Upper lobe of left lung (tissue), 6 donors: ENCODE measurements at regions not wholly inside any gene's neighbourhood (a gene's known extent, or its start where the extent isn't known, plus 50 kb on each side); places are given as distances from the start of the nearest gene placed in this dataset.

Experiments
- ATAC-seq, 2 donors: fragments of 200-7000 bp; cut with Tn5 transposase; one replicate each; pipeline ENCODE4 v1.9.1; 2022; ENCODE audit warnings: mild to moderate bottlenecking in 2 of 2, moderate library complexity in 2 of 2; ENCODE audit not compliant: low FRiP score in 2 of 2
- DNase-seq, 2 donors: peaks; one replicate each; pipeline ENCODE4 v3.0.0-alpha.2; 2019 to 2020
- H3K27ac ChIP-seq, 4 donors: fragments of 200-600 bp; sonication (generic); one replicate each; pipeline ENCODE4 v1.5.1; 2016 to 2019
- H3K27me3 ChIP-seq, 4 donors: fragments of 200-600 bp; sonication (generic); one replicate each; pipeline ENCODE4 v1.5.1; 2017 to 2019
- H3K36me3 ChIP-seq, 4 donors: fragments of 200-600 bp; sonication (generic); one replicate each; pipeline ENCODE4 v1.5.1; 2016 to 2019
- H3K4me1 ChIP-seq, 4 donors: fragments of 200-600 bp; sonication (generic); one replicate each; pipeline ENCODE4 v1.5.1; 2018 to 2019
- H3K4me3 ChIP-seq, 4 donors: fragments of 200-600 bp; sonication (generic); one replicate each; pipeline ENCODE4 v1.5.1; 2017 to 2019; ENCODE audit warnings: mild to moderate bottlenecking in 2 of 4, moderate library complexity in 1 of 4
- H3K9me3 ChIP-seq, 4 donors: fragments of 200-600 bp; sonication (generic); one replicate each; pipeline ENCODE4 v1.5.1; 2018 to 2019
- EP300 ChIP-seq, 4 donors: sonication (generic); formaldehyde crosslinking; IDR thresholded peaks; one replicate each; pipeline ENCODE4 v1.5.1; 2017; ENCODE audit warnings: antibody characterized with exemption in 4 of 4, control low read depth in 2 of 4
- POLR2A ChIP-seq, 4 donors: fragments of 450-650 bp; IDR thresholded peaks; one replicate each; pipeline ENCODE4 v1.5.1; 2016 to 2017; ENCODE audit warnings: antibody characterized with exemption in 4 of 4, mild to moderate bottlenecking in 2 of 4
- POLR2AphosphoS5 ChIP-seq, 2 donors: sonication (generic); formaldehyde crosslinking; IDR thresholded peaks; one replicate each; pipeline ENCODE4 v1.5.1; 2017; ENCODE audit warnings: antibody characterized with exemption in 2 of 2
- WGBS, 2 donors: methylation state at CpG; one replicate each; pipeline ENCODE4 v1.1.5; 2017 to 2018; 5-methylcytosine and 5-hydroxymethylcytosine counted together
- TF ChIP-seq, protein P1 (sequence below), 6 experiments: fragments of 450-650 bp in 4 of 6; fragments of 200-600 bp in 2 of 6; sonication (generic) in 2 of 6; IDR thresholded peaks; one replicate each; pipeline ENCODE4 v1.5.1; 2016 to 2019; ENCODE audit warnings: antibody characterized with exemption in 6 of 6
- donor health status: DM: no; HTN: no; CAD: no; lungs with moderate emphysema.
- donor health status: DM: no; HTN: yes; CAD: no; lungs with severe emphysema.

DNA sequence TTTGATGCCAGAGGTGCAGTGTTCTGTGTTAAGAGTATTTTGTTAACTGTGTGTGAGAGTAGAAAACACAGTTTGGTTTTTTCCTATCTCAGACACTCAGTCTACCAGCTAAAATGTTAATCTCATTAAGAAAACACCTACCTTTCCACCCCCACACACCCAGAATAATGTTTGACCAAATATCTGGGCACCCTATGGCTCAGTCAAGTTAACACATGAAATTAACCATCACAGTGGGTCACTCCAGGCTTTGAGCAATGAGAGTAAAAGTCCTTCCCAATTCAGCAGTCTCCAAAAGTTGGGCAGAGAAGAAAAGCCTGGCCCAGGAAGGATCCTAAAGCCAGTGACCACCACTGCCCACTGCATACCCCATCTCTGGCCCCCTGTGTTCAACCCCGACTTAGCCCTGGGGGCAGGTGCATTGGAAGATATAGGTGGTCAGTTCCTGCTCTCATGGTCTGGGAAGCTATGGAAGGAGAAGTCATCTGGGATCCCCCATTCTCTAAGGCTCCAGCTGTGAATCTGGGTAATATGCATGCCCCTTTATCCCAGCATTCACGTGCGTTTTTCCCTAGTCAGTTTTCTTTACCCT lies 50.2 kb upstream of the CSF3R start:
- peaks cover 0 to 4% (median 2%) of the 10 kb centered on the region in 4 donors for H3K9me3 ChIP-seq
- H3K36me3 ChIP-seq: no peaks in the 10 kb centered on the region
- H3K4me1 ChIP-seq: no peaks in the 10 kb centered on the region
- H3K27ac ChIP-seq: no peak overlapping the region
- ATAC-seq (no peak), DNase-seq (no peak)
- WGBS, 2 donors: 86 to 96% methylated on average over 3 of the region's 3 CpGs
- H3K4me3 ChIP-seq: no peak overlapping the region
- no peaks in the 10 kb centered on the region for H3K27me3 ChIP-seq
- TF ChIP-seq, protein P1, sequence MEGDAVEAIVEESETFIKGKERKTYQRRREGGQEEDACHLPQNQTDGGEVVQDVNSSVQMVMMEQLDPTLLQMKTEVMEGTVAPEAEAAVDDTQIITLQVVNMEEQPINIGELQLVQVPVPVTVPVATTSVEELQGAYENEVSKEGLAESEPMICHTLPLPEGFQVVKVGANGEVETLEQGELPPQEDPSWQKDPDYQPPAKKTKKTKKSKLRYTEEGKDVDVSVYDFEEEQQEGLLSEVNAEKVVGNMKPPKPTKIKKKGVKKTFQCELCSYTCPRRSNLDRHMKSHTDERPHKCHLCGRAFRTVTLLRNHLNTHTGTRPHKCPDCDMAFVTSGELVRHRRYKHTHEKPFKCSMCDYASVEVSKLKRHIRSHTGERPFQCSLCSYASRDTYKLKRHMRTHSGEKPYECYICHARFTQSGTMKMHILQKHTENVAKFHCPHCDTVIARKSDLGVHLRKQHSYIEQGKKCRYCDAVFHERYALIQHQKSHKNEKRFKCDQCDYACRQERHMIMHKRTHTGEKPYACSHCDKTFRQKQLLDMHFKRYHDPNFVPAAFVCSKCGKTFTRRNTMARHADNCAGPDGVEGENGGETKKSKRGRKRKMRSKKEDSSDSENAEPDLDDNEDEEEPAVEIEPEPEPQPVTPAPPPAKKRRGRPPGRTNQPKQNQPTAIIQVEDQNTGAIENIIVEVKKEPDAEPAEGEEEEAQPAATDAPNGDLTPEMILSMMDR (IDR thresholded peaks at IDR 0.05): no peak
- no peak for TF ChIP-seq POLR2AphosphoS5 (IDR thresholded peaks at IDR 0.05)
- TF ChIP-seq POLR2A (IDR thresholded peaks at IDR 0.05): no peak
- TF ChIP-seq EP300 (IDR thresholded peaks at IDR 0.05): no peak
